MM.1S (cell line): ENCODE measurements at regions not wholly inside any gene's neighbourhood (a gene's known extent, or its start where the extent isn't known, plus 50 kb on each side); places are given as distances from the start of the nearest gene placed in this dataset.

Experiments used
- DNase-seq: peaks from one replicate; pipeline ENCODE4 v3.0.0-alpha.2; 2015
- H2AFZ ChIP-seq: fragments of 300-600 bp; sonication (generic); 2 replicates; pipeline ENCODE4 v1.6.0; 2016; ENCODE audit warnings: antibody characterized with exemption, low read length
- H3F3A ChIP-seq: fragments of 300-600 bp; sonication (generic); 2 replicates; pipeline ENCODE4 v1.6.1; 2016; ENCODE audit warnings: mild to moderate bottlenecking, antibody characterized with exemption, low read length, moderate library complexity, mixed read lengths; ENCODE audit not compliant: insufficient read depth
- H3K27ac ChIP-seq: fragments of 300-600 bp; sonication (generic); 2 replicates; pipeline ENCODE4 v1.5.1; 2016; ENCODE audit warnings: mild to moderate bottlenecking, low read length
- H3K27me3 ChIP-seq: fragments of 300-600 bp; sonication (generic); replicated peaks from 2 replicates; pipeline ENCODE4 v1.6.0; 2016; ENCODE audit warnings: low read length; ENCODE audit not compliant: insufficient read depth
- H3K36me3 ChIP-seq: fragments of 300-600 bp; sonication (generic); replicated peaks from 2 replicates; pipeline ENCODE4 v1.6.1; 2016; ENCODE audit warnings: mild to moderate bottlenecking, low read length, mixed read lengths; ENCODE audit not compliant: insufficient read depth
- H3K4me1 ChIP-seq: fragments of 300-600 bp; sonication (generic); 2 replicates; pipeline ENCODE4 v1.6.1; 2016; ENCODE audit warnings: low read length, mixed read lengths
- H3K4me2 ChIP-seq: fragments of 300-600 bp; sonication (generic); 2 replicates; pipeline ENCODE4 v1.6.0; 2016; ENCODE audit warnings: low read depth, low read length
- H3K4me3 ChIP-seq: fragments of 300-600 bp; sonication (generic); 2 replicates; pipeline ENCODE4 v1.5.1; 2016; ENCODE audit warnings: low read length, mixed read lengths
- H3K79me2 ChIP-seq: fragments of 300-600 bp; sonication (generic); 2 replicates; pipeline ENCODE4 v1.6.1; 2016; ENCODE audit warnings: mixed run types, low read length, mixed read lengths
- H3K9ac ChIP-seq: fragments of 300-600 bp; sonication (generic); 2 replicates; pipeline ENCODE4 v1.6.1; 2016; ENCODE audit warnings: low read length, mixed read lengths
- H3K9me2 ChIP-seq: fragments of 300-600 bp; sonication (generic); replicated peaks from 2 replicates; pipeline ENCODE4 v1.6.1; 2016; ENCODE audit warnings: mild to moderate bottlenecking, low read length, mixed read lengths; ENCODE audit not compliant: insufficient read depth
- H3K9me3 ChIP-seq: fragments of 300-600 bp; sonication (generic); replicated peaks from 2 replicates; pipeline ENCODE4 v1.6.1; 2016; ENCODE audit warnings: mild to moderate bottlenecking, low read length, mixed read lengths; ENCODE audit not compliant: insufficient read depth
- H4K20me1 ChIP-seq: fragments of 300-600 bp; sonication (generic); 2 replicates; pipeline ENCODE4 v1.6.1; 2016; ENCODE audit warnings: mild to moderate bottlenecking, low read length, moderate library complexity, mixed read lengths; ENCODE audit not compliant: insufficient read depth
- EZH2 ChIP-seq: fragments of 300-600 bp; sonication (generic); optimal IDR thresholded peaks from 2 replicates; pipeline ENCODE3; 2017; ENCODE audit warnings: low read depth, mild to moderate bottlenecking, antibody characterized with exemption, low read length, mixed read lengths
- EZH2phosphoT487 ChIP-seq: fragments of 300-600 bp; sonication (generic); IDR thresholded peaks from 2 replicates; pipeline ENCODE4 v1.6.1; 2018; ENCODE audit warnings: antibody characterized with exemption, low read length
- TF ChIP-seq, protein P1 (sequence below): fragments of 300-600 bp; sonication (generic); IDR thresholded peaks from 2 replicates; pipeline ENCODE4 v1.5.1; 2016; ENCODE audit warnings: antibody characterized with exemption, low read length, mixed read lengths

GRCh38 chr3:7881946-7882345, 619.7 kb upstream of the LMCD1 start:
- TF ChIP-seq, protein P1, sequence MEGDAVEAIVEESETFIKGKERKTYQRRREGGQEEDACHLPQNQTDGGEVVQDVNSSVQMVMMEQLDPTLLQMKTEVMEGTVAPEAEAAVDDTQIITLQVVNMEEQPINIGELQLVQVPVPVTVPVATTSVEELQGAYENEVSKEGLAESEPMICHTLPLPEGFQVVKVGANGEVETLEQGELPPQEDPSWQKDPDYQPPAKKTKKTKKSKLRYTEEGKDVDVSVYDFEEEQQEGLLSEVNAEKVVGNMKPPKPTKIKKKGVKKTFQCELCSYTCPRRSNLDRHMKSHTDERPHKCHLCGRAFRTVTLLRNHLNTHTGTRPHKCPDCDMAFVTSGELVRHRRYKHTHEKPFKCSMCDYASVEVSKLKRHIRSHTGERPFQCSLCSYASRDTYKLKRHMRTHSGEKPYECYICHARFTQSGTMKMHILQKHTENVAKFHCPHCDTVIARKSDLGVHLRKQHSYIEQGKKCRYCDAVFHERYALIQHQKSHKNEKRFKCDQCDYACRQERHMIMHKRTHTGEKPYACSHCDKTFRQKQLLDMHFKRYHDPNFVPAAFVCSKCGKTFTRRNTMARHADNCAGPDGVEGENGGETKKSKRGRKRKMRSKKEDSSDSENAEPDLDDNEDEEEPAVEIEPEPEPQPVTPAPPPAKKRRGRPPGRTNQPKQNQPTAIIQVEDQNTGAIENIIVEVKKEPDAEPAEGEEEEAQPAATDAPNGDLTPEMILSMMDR = no peak
- no peak for TF ChIP-seq EZH2
- Histone ChIP-seq H3K4me2 (no peak overlapping the region), H3K79me2 (no peaks in the 10 kb centered on the region), H3K27ac (no peak overlapping the region), H3K4me3 (no peak overlapping the region), H4K20me1 (no peaks in the 10 kb centered on the region), H3F3A (no peaks in the 10 kb centered on the region), H3K9ac (no peak overlapping the region), H3K4me1 (no peaks in the 10 kb centered on the region), H2AFZ (no peak overlapping the region), H3K36me3 (no peaks in the 10 kb centered on the region), H3K9me2 (no peaks in the 10 kb centered on the region), H3K9me3 (no peaks in the 10 kb centered on the region), H3K27me3 (no peaks in the 10 kb centered on the region)
- no peak for DNase-seq

- no peak overlapping the region for H2AFZ ChIP-seq
- H3K9ac ChIP-seq = no peak overlapping the region
- H3K4me1 ChIP-seq = no peaks in the 10 kb centered on the region
- TF ChIP-seq, protein P1 = no peak
- no peak for TF ChIP-seq EZH2phosphoT487
- TF ChIP-seq EZH2 = no peak
- no peak overlapping the region for H3K4me2 ChIP-seq
- DNase-seq = no peak
- H3K9me2 ChIP-seq = no peaks in the 10 kb centered on the region
- H3K4me3 ChIP-seq = no peak overlapping the region
- no peaks in the 10 kb centered on the region for H3K27me3 ChIP-seq
- no peak overlapping the region for H3K27ac ChIP-seq
- no peaks in the 10 kb centered on the region for H3K36me3 ChIP-seq
- H3F3A ChIP-seq = no peaks in the 10 kb centered on the region
- no peaks in the 10 kb centered on the region for H4K20me1 ChIP-seq
- no peaks in the 10 kb centered on the region for H3K9me3 ChIP-seq
- H3K79me2 ChIP-seq = no peaks in the 10 kb centered on the region
These were observed 604.0 kb upstream of the LMCD1 start for GRCh38 chr3:7897655-7898054.

DNA sequence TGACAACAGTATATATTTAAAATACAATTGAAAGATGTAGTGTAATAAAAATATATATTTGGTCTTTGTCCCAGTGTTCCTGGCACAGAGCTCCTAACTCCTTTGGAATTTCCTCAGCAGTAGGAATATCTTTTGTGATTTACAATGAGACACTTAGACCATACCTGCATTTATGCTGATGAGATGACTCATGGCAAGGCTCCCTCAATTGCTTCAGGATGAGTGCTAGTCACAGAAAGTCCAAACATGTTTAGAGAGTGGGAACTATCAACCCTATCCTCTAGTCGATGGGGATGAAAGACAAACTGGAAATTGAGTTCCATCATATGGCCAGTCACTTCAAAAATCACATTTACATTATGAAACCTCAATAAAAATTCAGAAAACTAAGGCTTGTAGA, 588.3 kb upstream of the LMCD1 start:
- Histone ChIP-seq H3K4me3 (no peak overlapping the region), H3K79me2 (no peaks in the 10 kb centered on the region), H3K9ac (no peak overlapping the region), H3K27ac (no peak overlapping the region), H3K9me2 (no peaks in the 10 kb centered on the region), H3K4me2 (no peak overlapping the region), H4K20me1 (no peaks in the 10 kb centered on the region), H3F3A (no peaks in the 10 kb centered on the region), H3K9me3 (no peaks in the 10 kb centered on the region), H3K4me1 (no peaks in the 10 kb centered on the region), H2AFZ (no peak overlapping the region), H3K27me3 (no peaks in the 10 kb centered on the region), H3K36me3 (no peaks in the 10 kb centered on the region)
- TF ChIP-seq EZH2 = no peak
- no peak for TF ChIP-seq EZH2phosphoT487
- TF ChIP-seq, protein P1 = no peak
- DNase-seq = no peak
